Astrocyte (in vitro differentiated cells and primary cell): ENCODE measurements at regions not wholly inside any gene's neighbourhood (a gene's known extent, or its start where the extent isn't known, plus 50 kb on each side); places are given as distances from the start of the nearest gene placed in this dataset.

Experiments used
- CTCF ChIP-seq: IDR thresholded peaks from 2 replicates; pipeline ENCODE4 v1.5.1; 2011; ENCODE audit warnings: low read depth, mild to moderate bottlenecking, inconsistent platforms, low read length, moderate library complexity; ENCODE audit not compliant: insufficient read depth
- EZH2 ChIP-seq: IDR thresholded peaks from 2 replicates; pipeline ENCODE4 v1.6.1; 2012; ENCODE audit warnings: mild to moderate bottlenecking, low read length, inconsistent platforms; ENCODE audit not compliant: insufficient read depth

GRCh38 chr1:47554082-47554481 lies 116.2 kb downstream of the FOXD2 start:
- TF ChIP-seq CTCF (no peak), EZH2 (no peak)
